WERI-Rb-1 (cell line): ENCODE measurements at regions not wholly inside any gene's neighbourhood (a gene's known extent, or its start where the extent isn't known, plus 50 kb on each side); places are given as distances from the start of the nearest gene placed in this dataset.

ENCODE experiments used
- DNase-seq: peaks from one replicate; pipeline ENCODE4 v3.0.0-alpha.2; 2020
- H3K27ac ChIP-seq: fragments of 250-450 bp; sonication (Bioruptor Pico); 2 replicates; pipeline ENCODE4 v1.5.1; 2020; ENCODE audit warnings: mild to moderate bottlenecking, moderate library complexity
- H3K27me3 ChIP-seq: fragments of 250-450 bp; sonication (Bioruptor Pico); 2 replicates; pipeline ENCODE4 v1.5.1; 2021; ENCODE audit warnings: mild to moderate bottlenecking, low read depth, moderate library complexity; ENCODE audit not compliant: insufficient read depth, severe bottlenecking
- H3K36me3 ChIP-seq: fragments of 250-450 bp; sonication (Bioruptor Pico); 2 replicates; pipeline ENCODE4 v1.5.1; 2020; ENCODE audit warnings: mild to moderate bottlenecking, moderate library complexity
- H3K4me3 ChIP-seq: 2 replicates; pipeline ENCODE4 v1.5.1; 2011; ENCODE audit warnings: low read depth, mild to moderate bottlenecking, control low read depth, low read length
- H3K9me3 ChIP-seq: fragments of 250-450 bp; sonication (Bioruptor Pico); 2 replicates; pipeline ENCODE4 v1.5.1; 2021; ENCODE audit warnings: mild to moderate bottlenecking, moderate library complexity; ENCODE audit not compliant: severe bottlenecking
- CTCF ChIP-seq: IDR thresholded peaks from 2 replicates; pipeline ENCODE4 v1.5.1; 2011; ENCODE audit warnings: low read depth, mild to moderate bottlenecking, control low read depth, inconsistent platforms, low read length

GRCh38 chr6:41470331-41471063 is 75.7 kb upstream of the FOXP4 start:
- TF ChIP-seq CTCF = no peak
- H3K27me3 ChIP-seq = no peaks in the 10 kb centered on the region
- peak; percentile 89 for DNase-seq
- H3K9me3 ChIP-seq = no peaks in the 10 kb centered on the region
- no peaks in the 10 kb centered on the region for H3K36me3 ChIP-seq
- peak overlapping the region; percentile 52 for H3K4me3 ChIP-seq
- peak overlapping the region; percentile 77 for H3K27ac ChIP-seq

- Histone ChIP-seq H3K9me3 (no peaks in the 10 kb centered on the region), H3K4me3 (peak overlapping the region; percentile 52), H3K27ac (peak overlapping the region; percentile 77), H3K36me3 (no peaks in the 10 kb centered on the region), H3K27me3 (no peaks in the 10 kb centered on the region)
- DNase-seq = peak; percentile 77
- TF ChIP-seq CTCF = no peak
These were observed 74.9 kb upstream of the FOXP4 start for GRCh38 chr6:41471064-41471895.

- H3K36me3 ChIP-seq = no peaks in the 10 kb centered on the region
- H3K27ac ChIP-seq = no peak overlapping the region
- TF ChIP-seq CTCF = no peak
- H3K4me3 ChIP-seq = no peak overlapping the region
- no peaks in the 10 kb centered on the region for H3K27me3 ChIP-seq
- H3K9me3 ChIP-seq = no peaks in the 10 kb centered on the region
- no peak for DNase-seq
These were observed 71.8 kb upstream of the FOXP4 start for GRCh38 chr6:41474213-41474933.

DNA sequence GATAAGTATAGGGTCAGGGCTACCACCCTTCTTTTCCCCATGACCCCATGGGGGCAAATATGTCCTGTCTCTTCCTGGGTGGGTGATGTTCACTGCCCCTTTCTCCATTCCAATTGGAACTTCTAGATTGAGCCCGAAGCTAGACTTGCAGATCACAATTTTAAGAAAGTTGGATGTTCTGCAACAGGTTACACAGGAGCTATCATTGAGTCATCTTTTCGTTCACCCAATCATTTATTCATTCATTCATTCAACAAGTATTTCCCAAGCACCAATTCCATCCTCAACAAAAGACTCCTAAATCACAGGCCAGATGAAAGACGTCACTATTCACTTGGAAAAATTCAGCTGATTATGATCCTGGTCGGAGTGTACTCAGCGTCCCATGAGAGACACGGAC is 71.0 kb upstream of the FOXP4 start:
- TF ChIP-seq CTCF = no peak
- Histone ChIP-seq H3K27me3 (no peaks in the 10 kb centered on the region), H3K27ac (no peak overlapping the region), H3K9me3 (no peaks in the 10 kb centered on the region), H3K36me3 (no peaks in the 10 kb centered on the region), H3K4me3 (no peak overlapping the region)
- no peak for DNase-seq

GRCh38 chr6:41475737-41476357 is 70.3 kb upstream of the FOXP4 start:
- Histone ChIP-seq H3K27me3 (no peaks in the 10 kb centered on the region), H3K36me3 (no peaks in the 10 kb centered on the region), H3K9me3 (no peaks in the 10 kb centered on the region), H3K4me3 (no peak overlapping the region), H3K27ac (no peak overlapping the region)
- no peak for TF ChIP-seq CTCF
- DNase-seq = no peak
